ENCODE measurements at regions not wholly inside any gene's neighbourhood (a gene's known extent, or its start where the extent isn't known, plus 50 kb on each side); places are given as distances from the start of the nearest gene placed in this dataset.
A peak's percentile ranks its signal among the peaks of the same experiment; 100 is the strongest.

- DNase-seq (ENCODE audit: low spot score), result no peak
These were observed 133.0 kb downstream of the ZDHHC21 start for GRCh38 chr9:14560194-14560593.

GRCh38 chr9:14554886-14555285 lies 138.3 kb downstream of the ZDHHC21 start:
- no peak for DNase-seq (ENCODE audit: low spot score)

GRCh38 chr9:14547245-14548060 lies 145.8 kb downstream of the ZDHHC21 start:
- no peak for DNase-seq (ENCODE audit: low spot score)

- DNase-seq (ENCODE audit: low spot score), result no peak
These were observed 146.5 kb downstream of the ZDHHC21 start for GRCh38 chr9:14546693-14547092.

- no peak for DNase-seq (ENCODE audit: low spot score)
These were observed 151.2 kb downstream of the ZDHHC21 start for GRCh38 chr9:14542071-14542470.

GRCh38 chr9:14538526-14538925 lies 154.7 kb downstream of the ZDHHC21 start:
- no peak for DNase-seq (ENCODE audit: low spot score)

GRCh38 chr9:14535161-14535955 lies 157.9 kb downstream of the ZDHHC21 start:
- DNase-seq (ENCODE audit: low spot score), result no peak

GRCh38 chr9:14533867-14534640 lies 159.2 kb downstream of the ZDHHC21 start:
- DNase-seq (ENCODE audit: low spot score), result no peak

GRCh38 chr9:14532456-14533115 lies 160.6 kb downstream of the ZDHHC21 start:
- peak; percentile 54 for DNase-seq (ENCODE audit: low spot score)

- DNase-seq (ENCODE audit: low spot score), result no peak
These were observed 161.6 kb downstream of the ZDHHC21 start for GRCh38 chr9:14531341-14532269.

GRCh38 chr9:14530841-14531240 lies 162.4 kb downstream of the ZDHHC21 start:
- DNase-seq (ENCODE audit: low spot score), result no peak

- no peak for DNase-seq (ENCODE audit: low spot score)
These were observed 162.9 kb downstream of the ZDHHC21 start for GRCh38 chr9:14530366-14530765.

- no peak for DNase-seq (ENCODE audit: low spot score)
These were observed 163.6 kb downstream of the ZDHHC21 start for GRCh38 chr9:14529629-14530028.

- DNase-seq (ENCODE audit: low spot score), result no peak
These were observed 164.2 kb downstream of the ZDHHC21 start for GRCh38 chr9:14529054-14529453.

- DNase-seq (ENCODE audit: low spot score), result no peak
These were observed 166.7 kb downstream of the ZDHHC21 start for GRCh38 chr9:14526504-14526903.

- DNase-seq (ENCODE audit: low spot score), result no peak
These were observed 167.4 kb downstream of the ZDHHC21 start for GRCh38 chr9:14525856-14526255.

GRCh38 chr9:14524873-14525515 lies 168.2 kb downstream of the ZDHHC21 start:
- no peak for DNase-seq (ENCODE audit: low spot score)

- no peak for DNase-seq (ENCODE audit: low spot score)
These were observed 169.7 kb downstream of the ZDHHC21 start for GRCh38 chr9:14523545-14523944.

- no peak for DNase-seq (ENCODE audit: low spot score)
These were observed 170.4 kb downstream of the ZDHHC21 start for GRCh38 chr9:14522627-14523379.

- DNase-seq (ENCODE audit: low spot score), result no peak
These were observed 172.9 kb downstream of the ZDHHC21 start for GRCh38 chr9:14520341-14520740.

Data from AG08395 (cell line).